GM06990 (cell line): ENCODE measurements at regions not wholly inside any gene's neighbourhood (a gene's known extent, or its start where the extent isn't known, plus 50 kb on each side); places are given as distances from the start of the nearest gene placed in this dataset.
A peak's percentile ranks its signal among the peaks of the same experiment; 100 is the strongest.

Source experiments
- DNase-seq: peaks from one replicate; pipeline ENCODE4 v3.0.0-alpha.2; 2011; ENCODE audit not compliant: insufficient read length; ENCODE audit errors: extremely low read depth
- H3K27me3 ChIP-seq: replicated peaks from 2 replicates; pipeline ENCODE4 v1.6.0; 2011; ENCODE audit warnings: low read length; ENCODE audit not compliant: control insufficient read depth, insufficient read depth
- H3K36me3 ChIP-seq: 2 replicates; pipeline ENCODE4 v1.5.1; 2011; ENCODE audit warnings: low read length; ENCODE audit not compliant: control insufficient read depth, insufficient read depth
- H3K4me3 ChIP-seq: replicated peaks from 2 replicates; pipeline ENCODE4 v1.5.1; 2011; ENCODE audit warnings: low read depth, mild to moderate bottlenecking, control low read depth, low read length
- CTCF ChIP-seq: IDR thresholded peaks from 2 replicates; pipeline ENCODE4 v1.5.1; 2011; ENCODE audit warnings: low read length, control low read depth, mild to moderate bottlenecking, inconsistent platforms; ENCODE audit not compliant: insufficient read depth, poor library complexity, severe bottlenecking

GRCh38 chr19:30151081-30151480 lies 209.0 kb downstream of the URI1 start:
- no peak for TF ChIP-seq CTCF
- H3K27me3 ChIP-seq = no peaks in the 10 kb centered on the region

GRCh38 chr19:30152510-30153291 lies 210.7 kb downstream of the URI1 start:
- no peak for TF ChIP-seq CTCF
- no peak for DNase-seq

More at GRCh38 chr19:30151081-30151480, 209.0 kb downstream of the URI1 start:
- no peak overlapping the region for H3K4me3 ChIP-seq
- no peak for DNase-seq
- H3K36me3 ChIP-seq = no peaks in the 10 kb centered on the region

GRCh38 chr19:30153326-30154210 lies 211.5 kb downstream of the URI1 start:
- no peaks in the 10 kb centered on the region; the same call in 1 of the 2 replicates for H3K27me3 ChIP-seq
- no peak overlapping the region; the same call in 1 of the 2 replicates for H3K4me3 ChIP-seq
- H3K36me3 ChIP-seq = no peaks in the 10 kb centered on the region
- DNase-seq = peak; percentile 46
- no peak for TF ChIP-seq CTCF

More at GRCh38 chr19:30152510-30153291, 210.7 kb downstream of the URI1 start:
- Histone ChIP-seq H3K27me3 (no peaks in the 10 kb centered on the region; the same call in 1 of the 2 replicates), H3K36me3 (no peaks in the 10 kb centered on the region), H3K4me3 (no peak overlapping the region)

GRCh38 chr19:30154410-30154809 lies 212.4 kb downstream of the URI1 start:
- H3K36me3 ChIP-seq = no peaks in the 10 kb centered on the region
- DNase-seq = no peak
- no peaks in the 10 kb centered on the region; the same call in 1 of the 2 replicates for H3K27me3 ChIP-seq
- no peak overlapping the region; the same call in 1 of the 2 replicates for H3K4me3 ChIP-seq
- TF ChIP-seq CTCF = no peak

- no peak for TF ChIP-seq CTCF
- H3K4me3 ChIP-seq = no peak overlapping the region
- no peaks in the 10 kb centered on the region; the same call in 1 of the 2 replicates for H3K27me3 ChIP-seq
- DNase-seq = no peak
- no peaks in the 10 kb centered on the region for H3K36me3 ChIP-seq
Observed at GRCh38 chr19:30155381-30156200, 213.6 kb downstream of the URI1 start.
